ENCODE measurements at regions not wholly inside any gene's neighbourhood (a gene's known extent, or its start where the extent isn't known, plus 50 kb on each side); places are given as distances from the start of the nearest gene placed in this dataset.

DNA sequence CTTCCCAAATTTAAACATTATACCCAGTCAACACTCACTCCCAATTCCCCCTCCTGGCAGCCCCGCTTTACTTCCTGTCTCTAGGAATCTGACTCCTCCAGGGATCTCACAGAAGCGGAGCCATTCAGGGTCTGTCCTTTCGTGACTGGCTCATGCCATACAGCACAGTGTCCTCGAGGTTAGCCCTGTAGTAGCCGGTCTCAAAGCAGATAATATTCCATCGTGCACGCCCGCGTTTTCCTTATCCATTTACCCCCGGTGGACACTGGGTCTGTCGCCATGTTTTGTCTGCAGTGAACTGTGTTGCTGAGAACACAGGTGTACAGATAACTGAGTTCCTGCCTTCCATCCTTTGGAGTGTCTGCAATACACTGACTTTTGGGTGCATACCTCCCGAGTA, 95.3 kb downstream of the TTLL2 start (continued):
- TF ChIP-seq ZNF607 (CRISPR knock-in tag; IDR thresholded peaks at IDR 0.05; ENCODE audit: borderline replicate concordance) (no peak), TMF1 (CRISPR knock-in tag; IDR thresholded peaks at IDR 0.05; ENCODE audit: low read depth) (no peak), RFX5 (IDR thresholded peaks at IDR 0.05; ENCODE audit: low read depth, low read length) (no peak), ZNF274 (CRISPR knock-in tag; IDR thresholded peaks at IDR 0.05) (no peak), TAF15 (IDR thresholded peaks at IDR 0.05; ENCODE audit: low read depth, low read length, poor library complexity, severe bottlenecking) (no peak), PITX1 (CRISPR knock-in tag; IDR thresholded peaks at IDR 0.05) (no peak), ZNF781 (CRISPR knock-in tag; IDR thresholded peaks at IDR 0.05; ENCODE audit: borderline replicate concordance, not compliant biosample characterization) (peak; percentile 45), ZNF10 (CRISPR knock-in tag; IDR thresholded peaks at IDR 0.05; ENCODE audit: borderline replicate concordance, low read depth) (no peak), CBX1 (IDR thresholded peaks at IDR 0.05; ENCODE audit: low read depth) (no peak), ZNF383 (CRISPR knock-in tag; IDR thresholded peaks at IDR 0.05; ENCODE audit: borderline replicate concordance) (no peak), SP1 (IDR thresholded peaks at IDR 0.05) (no peak), SP1 (CRISPR knock-in tag; IDR thresholded peaks at IDR 0.05) (no peak), ZNF747 (CRISPR knock-in tag; IDR thresholded peaks at IDR 0.05; ENCODE audit: borderline replicate concordance) (no peak), FOXM1 (CRISPR knock-in tag; IDR thresholded peaks at IDR 0.05) (no peak), ETV5 (CRISPR knock-in tag; IDR thresholded peaks at IDR 0.05; ENCODE audit: borderline replicate concordance) (peak; percentile 31; the same call in 1 of the 2 replicates), SMYD3 (CRISPR knock-in tag; IDR thresholded peaks at IDR 0.05) (no peak), ZEB1 (IDR thresholded peaks at IDR 0.05; ENCODE audit: insufficient replicate concordance, low read depth) (no peak), NFRKB (IDR thresholded peaks at IDR 0.05) (no peak), SIX1 (CRISPR knock-in tag; IDR thresholded peaks at IDR 0.05; ENCODE audit: borderline replicate concordance) (no peak), SMAD1 (CRISPR knock-in tag; IDR thresholded peaks at IDR 0.05; ENCODE audit: borderline replicate concordance, low read depth) (peak; percentile 38; the same call in 1 of the 2 replicates), KLF15 (CRISPR knock-in tag; IDR thresholded peaks at IDR 0.05; ENCODE audit: borderline replicate concordance) (no peak), IKZF1 (IDR thresholded peaks at IDR 0.05) (no peak), ZNF7 (CRISPR knock-in tag; IDR thresholded peaks at IDR 0.05) (no peak), NFIB (CRISPR knock-in tag; IDR thresholded peaks at IDR 0.05; ENCODE audit: borderline replicate concordance) (no peak), RAD51 (IDR thresholded peaks at IDR 0.05; ENCODE audit: borderline replicate concordance) (no peak), ELF4 (CRISPR knock-in tag; IDR thresholded peaks at IDR 0.05; ENCODE audit: borderline replicate concordance) (no peak), ZNF446 (CRISPR knock-in tag; IDR thresholded peaks at IDR 0.05) (no peak), ZMYM3 (CRISPR knock-in tag; IDR thresholded peaks at IDR 0.05) (no peak), ZNF777 (CRISPR knock-in tag; IDR thresholded peaks at IDR 0.05) (no peak), ATF7 (IDR thresholded peaks at IDR 0.05) (no peak), ATF7 (CRISPR knock-in tag; IDR thresholded peaks at IDR 0.05) (no peak)
- TF ChIP-seq, protein P1, sequence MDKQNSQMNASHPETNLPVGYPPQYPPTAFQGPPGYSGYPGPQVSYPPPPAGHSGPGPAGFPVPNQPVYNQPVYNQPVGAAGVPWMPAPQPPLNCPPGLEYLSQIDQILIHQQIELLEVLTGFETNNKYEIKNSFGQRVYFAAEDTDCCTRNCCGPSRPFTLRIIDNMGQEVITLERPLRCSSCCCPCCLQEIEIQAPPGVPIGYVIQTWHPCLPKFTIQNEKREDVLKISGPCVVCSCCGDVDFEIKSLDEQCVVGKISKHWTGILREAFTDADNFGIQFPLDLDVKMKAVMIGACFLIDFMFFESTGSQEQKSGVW (CRISPR knock-in tag; IDR thresholded peaks at IDR 0.05; ENCODE audit: borderline replicate concordance): no peak
- TF ChIP-seq, protein P2, sequence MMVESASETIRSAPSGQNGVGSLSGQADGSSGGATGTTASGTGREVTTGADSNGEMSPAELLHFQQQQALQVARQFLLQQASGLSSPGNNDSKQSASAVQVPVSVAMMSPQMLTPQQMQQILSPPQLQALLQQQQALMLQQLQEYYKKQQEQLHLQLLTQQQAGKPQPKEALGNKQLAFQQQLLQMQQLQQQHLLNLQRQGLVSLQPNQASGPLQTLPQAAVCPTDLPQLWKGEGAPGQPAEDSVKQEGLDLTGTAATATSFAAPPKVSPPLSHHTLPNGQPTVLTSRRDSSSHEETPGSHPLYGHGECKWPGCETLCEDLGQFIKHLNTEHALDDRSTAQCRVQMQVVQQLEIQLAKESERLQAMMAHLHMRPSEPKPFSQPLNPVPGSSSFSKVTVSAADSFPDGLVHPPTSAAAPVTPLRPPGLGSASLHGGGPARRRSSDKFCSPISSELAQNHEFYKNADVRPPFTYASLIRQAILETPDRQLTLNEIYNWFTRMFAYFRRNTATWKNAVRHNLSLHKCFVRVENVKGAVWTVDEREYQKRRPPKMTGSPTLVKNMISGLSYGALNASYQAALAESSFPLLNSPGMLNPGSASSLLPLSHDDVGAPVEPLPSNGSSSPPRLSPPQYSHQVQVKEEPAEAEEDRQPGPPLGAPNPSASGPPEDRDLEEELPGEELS (CRISPR knock-in tag; IDR thresholded peaks at IDR 0.05): no peak
